ENCODE measurements at regions not wholly inside any gene's neighbourhood (a gene's known extent, or its start where the extent isn't known, plus 50 kb on each side); places are given as distances from the start of the nearest gene placed in this dataset.
"Not testable (repeated sequence)": the region's sequence is repeated elsewhere in the genome, so short reads cannot be mapped to it uniquely, and the experiment has no call there.

DNA sequence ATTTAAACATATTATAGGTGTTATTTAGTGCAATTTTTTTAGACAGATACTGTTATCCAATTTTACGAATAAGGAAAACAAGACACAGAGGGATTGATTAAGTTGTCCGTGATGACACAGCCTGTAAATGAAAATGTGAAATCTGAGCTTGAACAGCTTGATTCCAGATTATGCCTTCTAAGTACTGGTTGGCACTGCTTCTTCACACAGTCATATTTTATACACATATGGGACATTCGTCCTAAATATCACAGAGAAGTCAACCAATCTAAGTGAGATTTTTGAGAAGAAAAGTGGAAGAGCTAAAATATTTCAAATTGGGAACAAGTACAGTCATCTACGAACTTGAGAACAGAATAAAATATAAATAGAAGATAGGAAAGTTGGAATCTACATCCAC lies 756.3 kb downstream of the BCKDHB start:
- H3K27ac ChIP-seq (ENCODE audit: low read depth in 1 of 2, low read length in 2 of 2): no peak overlapping the region
- DNase-seq (ENCODE audit: low spot score): no peak
- no peaks in the 10 kb centered on the region for H3K4me1 ChIP-seq (ENCODE audit: control insufficient read depth in 4 of 4, insufficient read depth in 4 of 4, low read length in 3 of 4)
- H3K9ac ChIP-seq (ENCODE audit: low read depth in 1 of 2, low read length in 2 of 2): no peak overlapping the region
- TF ChIP-seq YY1 (IDR thresholded peaks at IDR 0.05) (no peak), FOXA2 (IDR thresholded peaks at IDR 0.05) (no peak), TAF1 (conservative IDR thresholded peaks at IDR 0.05) (no peak), HNF4G (IDR thresholded peaks at IDR 0.05) (no peak), EGR1 (IDR thresholded peaks at IDR 0.05; ENCODE audit: low read depth in 2 of 2) (no peak)
- TF ChIP-seq, protein P1, sequence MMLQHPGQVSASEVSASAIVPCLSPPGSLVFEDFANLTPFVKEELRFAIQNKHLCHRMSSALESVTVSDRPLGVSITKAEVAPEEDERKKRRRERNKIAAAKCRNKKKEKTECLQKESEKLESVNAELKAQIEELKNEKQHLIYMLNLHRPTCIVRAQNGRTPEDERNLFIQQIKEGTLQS (IDR thresholded peaks at IDR 0.05): no peak
- H3K9me3 ChIP-seq (ENCODE audit: control insufficient read depth in 4 of 4, low read length in 3 of 4): no peaks in the 10 kb centered on the region
- H3K36me3 ChIP-seq (ENCODE audit: control insufficient read depth in 4 of 4, insufficient read depth in 3 of 4, low read depth in 1 of 4, low read length in 3 of 4): no peaks in the 10 kb centered on the region
- WGBS: 89% methylated on average over 4 of the region's 4 CpGs
- no peak overlapping the region for H3K4me3 ChIP-seq (ENCODE audit: low read depth in 1 of 3, low read length in 3 of 3)
- H3K27me3 ChIP-seq (ENCODE audit: control insufficient read depth in 4 of 4, insufficient read depth in 4 of 4, low read length in 3 of 4): no peaks in the 10 kb centered on the region

GRCh38 chr6:80860107-80860506 lies 753.6 kb downstream of the BCKDHB start:
- no peaks in the 10 kb centered on the region for H3K9me3 ChIP-seq (ENCODE audit: control insufficient read depth in 4 of 4, low read length in 3 of 4)
- H3K27me3 ChIP-seq (ENCODE audit: control insufficient read depth in 4 of 4, insufficient read depth in 4 of 4, low read length in 3 of 4): no peaks in the 10 kb centered on the region
- no peak overlapping the region for H3K4me3 ChIP-seq (ENCODE audit: low read depth in 1 of 3, low read length in 3 of 3)
- DNase-seq (ENCODE audit: low spot score): no peak
- no peak overlapping the region for H3K27ac ChIP-seq (ENCODE audit: low read depth in 1 of 2, low read length in 2 of 2)
- H3K9ac ChIP-seq (ENCODE audit: low read depth in 1 of 2, low read length in 2 of 2): no peak overlapping the region
- TF ChIP-seq SP1 (IDR thresholded peaks at IDR 0.05): no peak
- no peak for TF ChIP-seq CTCF (IDR thresholded peaks at IDR 0.05; ENCODE audit: low read depth, low read length, missing input control)
- no peak for TF ChIP-seq NR2F2 (IDR thresholded peaks at IDR 0.05)
- TF ChIP-seq, protein P1 (IDR thresholded peaks at IDR 0.05): no peak
- TF ChIP-seq, protein P2, sequence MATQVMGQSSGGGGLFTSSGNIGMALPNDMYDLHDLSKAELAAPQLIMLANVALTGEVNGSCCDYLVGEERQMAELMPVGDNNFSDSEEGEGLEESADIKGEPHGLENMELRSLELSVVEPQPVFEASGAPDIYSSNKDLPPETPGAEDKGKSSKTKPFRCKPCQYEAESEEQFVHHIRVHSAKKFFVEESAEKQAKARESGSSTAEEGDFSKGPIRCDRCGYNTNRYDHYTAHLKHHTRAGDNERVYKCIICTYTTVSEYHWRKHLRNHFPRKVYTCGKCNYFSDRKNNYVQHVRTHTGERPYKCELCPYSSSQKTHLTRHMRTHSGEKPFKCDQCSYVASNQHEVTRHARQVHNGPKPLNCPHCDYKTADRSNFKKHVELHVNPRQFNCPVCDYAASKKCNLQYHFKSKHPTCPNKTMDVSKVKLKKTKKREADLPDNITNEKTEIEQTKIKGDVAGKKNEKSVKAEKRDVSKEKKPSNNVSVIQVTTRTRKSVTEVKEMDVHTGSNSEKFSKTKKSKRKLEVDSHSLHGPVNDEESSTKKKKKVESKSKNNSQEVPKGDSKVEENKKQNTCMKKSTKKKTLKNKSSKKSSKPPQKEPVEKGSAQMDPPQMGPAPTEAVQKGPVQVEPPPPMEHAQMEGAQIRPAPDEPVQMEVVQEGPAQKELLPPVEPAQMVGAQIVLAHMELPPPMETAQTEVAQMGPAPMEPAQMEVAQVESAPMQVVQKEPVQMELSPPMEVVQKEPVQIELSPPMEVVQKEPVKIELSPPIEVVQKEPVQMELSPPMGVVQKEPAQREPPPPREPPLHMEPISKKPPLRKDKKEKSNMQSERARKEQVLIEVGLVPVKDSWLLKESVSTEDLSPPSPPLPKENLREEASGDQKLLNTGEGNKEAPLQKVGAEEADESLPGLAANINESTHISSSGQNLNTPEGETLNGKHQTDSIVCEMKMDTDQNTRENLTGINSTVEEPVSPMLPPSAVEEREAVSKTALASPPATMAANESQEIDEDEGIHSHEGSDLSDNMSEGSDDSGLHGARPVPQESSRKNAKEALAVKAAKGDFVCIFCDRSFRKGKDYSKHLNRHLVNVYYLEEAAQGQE (IDR thresholded peaks at IDR 0.05): no peak
- no peak for TF ChIP-seq MAX (IDR thresholded peaks at IDR 0.05)
- TF ChIP-seq HNF4A (conservative IDR thresholded peaks at IDR 0.05): no peak
- no peak for TF ChIP-seq FOXA2 (IDR thresholded peaks at IDR 0.05)
- no peaks in the 10 kb centered on the region for H3K4me1 ChIP-seq (ENCODE audit: control insufficient read depth in 4 of 4, insufficient read depth in 4 of 4, low read length in 3 of 4)
- H3K36me3 ChIP-seq (ENCODE audit: control insufficient read depth in 4 of 4, insufficient read depth in 3 of 4, low read depth in 1 of 4, low read length in 3 of 4): no peaks in the 10 kb centered on the region
- WGBS: 85% methylated on average over 2 of the region's 2 CpGs

DNA sequence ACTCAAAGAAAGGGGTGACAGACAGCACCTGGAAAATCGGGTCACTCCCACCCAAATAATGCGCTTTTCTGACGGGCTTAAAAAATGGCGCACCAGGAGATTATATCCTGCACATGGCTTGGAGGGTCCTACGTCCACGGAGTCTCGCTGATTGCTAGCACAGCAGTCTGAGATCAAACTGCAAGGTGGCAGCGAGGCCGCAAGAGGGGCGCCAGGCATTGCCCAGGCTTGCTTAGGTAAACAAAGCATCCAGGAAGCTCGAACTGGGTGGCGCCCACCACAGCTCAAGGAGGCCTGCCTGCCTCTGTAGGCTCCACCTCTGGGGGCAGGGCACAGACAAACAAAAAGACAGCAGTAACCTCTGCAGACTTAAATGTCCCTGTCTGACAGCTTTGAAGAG lies 741.5 kb downstream of the BCKDHB start:
- H3K27me3 ChIP-seq (ENCODE audit: control insufficient read depth in 4 of 4, insufficient read depth in 4 of 4, low read length in 3 of 4); H3K9ac ChIP-seq (ENCODE audit: low read depth in 1 of 2, low read length in 2 of 2); H3K4me1 ChIP-seq (ENCODE audit: control insufficient read depth in 4 of 4, insufficient read depth in 4 of 4, low read length in 3 of 4); H3K36me3 ChIP-seq (ENCODE audit: control insufficient read depth in 4 of 4, insufficient read depth in 3 of 4, low read depth in 1 of 4, low read length in 3 of 4); H3K4me3 ChIP-seq (ENCODE audit: low read depth in 1 of 3, low read length in 3 of 3); H3K27ac ChIP-seq (ENCODE audit: low read depth in 1 of 2, low read length in 2 of 2); DNase-seq (ENCODE audit: low spot score); H3K9me3 ChIP-seq (ENCODE audit: control insufficient read depth in 4 of 4, low read length in 3 of 4): not testable (repeated sequence)
- 91% methylated on average over 12 of the region's 12 CpGs for WGBS
